DND-41 (cell line): ENCODE measurements at regions not wholly inside any gene's neighbourhood (a gene's known extent, or its start where the extent isn't known, plus 50 kb on each side); places are given as distances from the start of the nearest gene placed in this dataset.

Experiments
- EZH2 ChIP-seq: IDR thresholded peaks from 3 replicates; pipeline ENCODE4 v1.6.1; 2012; ENCODE audit warnings: borderline replicate concordance, low read depth, mild to moderate bottlenecking, moderate library complexity, low read length, inconsistent platforms; ENCODE audit not compliant: severe bottlenecking
- TF ChIP-seq, protein P1 (sequence below): IDR thresholded peaks from 2 replicates; pipeline ENCODE4 v1.5.1; 2012; ENCODE audit warnings: borderline replicate concordance, low read length, moderate library complexity, mild to moderate bottlenecking; ENCODE audit not compliant: poor library complexity, severe bottlenecking; ENCODE audit errors: extremely low read depth

DNA sequence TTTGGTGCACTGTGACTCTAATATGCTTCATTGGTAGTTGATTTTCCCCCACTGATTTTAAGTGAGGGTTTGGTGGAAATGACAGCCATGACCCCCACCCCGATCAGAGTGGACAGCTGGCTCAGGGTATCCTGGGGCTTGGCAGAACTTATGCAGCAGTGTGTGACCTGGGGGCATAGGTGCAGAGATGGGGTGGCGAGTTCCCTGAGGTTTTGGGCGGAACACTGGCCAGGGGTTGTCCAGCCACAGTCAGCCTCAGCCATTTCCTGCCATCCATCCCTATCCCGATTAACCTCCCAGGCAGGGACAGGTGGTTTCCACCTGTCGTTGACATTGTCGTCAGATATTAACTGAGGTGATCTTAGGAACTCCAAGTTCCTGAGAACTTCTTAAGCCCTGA, 155.8 kb upstream of the CHST15 start:
- TF ChIP-seq, protein P1, sequence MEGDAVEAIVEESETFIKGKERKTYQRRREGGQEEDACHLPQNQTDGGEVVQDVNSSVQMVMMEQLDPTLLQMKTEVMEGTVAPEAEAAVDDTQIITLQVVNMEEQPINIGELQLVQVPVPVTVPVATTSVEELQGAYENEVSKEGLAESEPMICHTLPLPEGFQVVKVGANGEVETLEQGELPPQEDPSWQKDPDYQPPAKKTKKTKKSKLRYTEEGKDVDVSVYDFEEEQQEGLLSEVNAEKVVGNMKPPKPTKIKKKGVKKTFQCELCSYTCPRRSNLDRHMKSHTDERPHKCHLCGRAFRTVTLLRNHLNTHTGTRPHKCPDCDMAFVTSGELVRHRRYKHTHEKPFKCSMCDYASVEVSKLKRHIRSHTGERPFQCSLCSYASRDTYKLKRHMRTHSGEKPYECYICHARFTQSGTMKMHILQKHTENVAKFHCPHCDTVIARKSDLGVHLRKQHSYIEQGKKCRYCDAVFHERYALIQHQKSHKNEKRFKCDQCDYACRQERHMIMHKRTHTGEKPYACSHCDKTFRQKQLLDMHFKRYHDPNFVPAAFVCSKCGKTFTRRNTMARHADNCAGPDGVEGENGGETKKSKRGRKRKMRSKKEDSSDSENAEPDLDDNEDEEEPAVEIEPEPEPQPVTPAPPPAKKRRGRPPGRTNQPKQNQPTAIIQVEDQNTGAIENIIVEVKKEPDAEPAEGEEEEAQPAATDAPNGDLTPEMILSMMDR, result no peak
- TF ChIP-seq EZH2, result no peak
